ENCODE measurements at regions not wholly inside any gene's neighbourhood (a gene's known extent, or its start where the extent isn't known, plus 50 kb on each side); places are given as distances from the start of the nearest gene placed in this dataset.

GRCh38 chr21:38894899-38895298, 89.2 kb downstream of the ETS2 start:
- TF ChIP-seq, protein P1, sequence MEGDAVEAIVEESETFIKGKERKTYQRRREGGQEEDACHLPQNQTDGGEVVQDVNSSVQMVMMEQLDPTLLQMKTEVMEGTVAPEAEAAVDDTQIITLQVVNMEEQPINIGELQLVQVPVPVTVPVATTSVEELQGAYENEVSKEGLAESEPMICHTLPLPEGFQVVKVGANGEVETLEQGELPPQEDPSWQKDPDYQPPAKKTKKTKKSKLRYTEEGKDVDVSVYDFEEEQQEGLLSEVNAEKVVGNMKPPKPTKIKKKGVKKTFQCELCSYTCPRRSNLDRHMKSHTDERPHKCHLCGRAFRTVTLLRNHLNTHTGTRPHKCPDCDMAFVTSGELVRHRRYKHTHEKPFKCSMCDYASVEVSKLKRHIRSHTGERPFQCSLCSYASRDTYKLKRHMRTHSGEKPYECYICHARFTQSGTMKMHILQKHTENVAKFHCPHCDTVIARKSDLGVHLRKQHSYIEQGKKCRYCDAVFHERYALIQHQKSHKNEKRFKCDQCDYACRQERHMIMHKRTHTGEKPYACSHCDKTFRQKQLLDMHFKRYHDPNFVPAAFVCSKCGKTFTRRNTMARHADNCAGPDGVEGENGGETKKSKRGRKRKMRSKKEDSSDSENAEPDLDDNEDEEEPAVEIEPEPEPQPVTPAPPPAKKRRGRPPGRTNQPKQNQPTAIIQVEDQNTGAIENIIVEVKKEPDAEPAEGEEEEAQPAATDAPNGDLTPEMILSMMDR (conservative IDR thresholded peaks at IDR 0.05) = no peak
- Histone ChIP-seq H3K9me3 (ENCODE audit: control insufficient read depth, low read depth, low read length) (no peaks in the 10 kb centered on the region), H3K18ac (ENCODE audit: insufficient read length, low read depth, low read length) (no peak overlapping the region), H3K79me1 (ENCODE audit: insufficient read depth, low read depth, low read length, poor library complexity, severe bottlenecking) (no peaks in the 10 kb centered on the region), H3K14ac (ENCODE audit: insufficient read depth, low read length) (no peak overlapping the region), H2BK120ac (ENCODE audit: low read depth, low read length, poor library complexity, severe bottlenecking) (no peak overlapping the region), H3T11ph (ENCODE audit: low read length) (no peak overlapping the region), H4K91ac (ENCODE audit: insufficient read length, low read depth, low read length) (no peak overlapping the region), H3K79me2 (ENCODE audit: insufficient read depth, low read length) (no peaks in the 10 kb centered on the region), H3K56ac (ENCODE audit: insufficient read length, low read depth, low read length) (no peak overlapping the region), H3K4me2 (ENCODE audit: insufficient read depth, insufficient read length, low read length) (no peak overlapping the region), H2AFZ (ENCODE audit: low read length) (no peak overlapping the region), H3K4ac (ENCODE audit: low read depth, low read length) (no peak overlapping the region), H4K5ac (ENCODE audit: insufficient read length, low read depth, low read length) (no peak overlapping the region), H2BK15ac (ENCODE audit: low read depth, low read length) (no peak overlapping the region), H2AK5ac (ENCODE audit: insufficient read length, low read length) (no peak overlapping the region), H3K23ac (ENCODE audit: insufficient read length, low read depth, low read length) (no peak overlapping the region), H3K9ac (ENCODE audit: extremely low read depth, insufficient read length, low read length) (no peak overlapping the region), H2BK20ac (ENCODE audit: low read depth, low read length, poor library complexity, severe bottlenecking) (no peak overlapping the region), H3K23me2 (ENCODE audit: insufficient read length, low read depth, low read length, poor library complexity, severe bottlenecking) (no peaks in the 10 kb centered on the region), H3K27me3 (ENCODE audit: insufficient read depth, low read length) (no peaks in the 10 kb centered on the region), H4K20me1 (ENCODE audit: control insufficient read depth, insufficient read depth, insufficient read length) (no peaks in the 10 kb centered on the region), H4K8ac (replicated peaks; ENCODE audit: insufficient read length, low read depth, low read length) (no peak overlapping the region), H2BK5ac (ENCODE audit: insufficient read length, low read length) (no peak overlapping the region), H3K27ac (ENCODE audit: insufficient read length, low read depth, low read length) (no peak overlapping the region), H2BK12ac (ENCODE audit: insufficient read length, low read depth, low read length) (no peak overlapping the region), H3K4me1 (ENCODE audit: insufficient read depth, low read length) (no peaks in the 10 kb centered on the region)
- H3K36me3 Mint-ChIP-seq (ENCODE audit: insufficient read depth in 1 of 3, low read depth in 3 of 3) = peaks cover 0 to 5% (median 2%) of the 10 kb centered on the region in 3 experiments; a peak in 2 of 7 replicates
- no peak overlapping the region for H3K4me3 Mint-ChIP-seq
- WGBS (ENCODE audit: extremely low coverage, insufficient read length, low lambda C conversion rate) = no CpG with 5 or more reads among the region's 3 CpGs
- no peaks in the 10 kb centered on the region for H3K27me3 Mint-ChIP-seq (ENCODE audit: low read depth)
- H3K9me3 Mint-ChIP-seq = peaks cover 3 to 4% of the 10 kb centered on the region in 2 experiments; a peak in 2 of 5 replicates
- H3K27ac Mint-ChIP-seq = no peak overlapping the region; a peak in 1 of 7 replicates
- no peaks in the 10 kb centered on the region for H3K4me1 Mint-ChIP-seq
- DNase-seq = no peak
